ENCODE measurements at regions not wholly inside any gene's neighbourhood (a gene's known extent, or its start where the extent isn't known, plus 50 kb on each side); places are given as distances from the start of the nearest gene placed in this dataset.

DNA sequence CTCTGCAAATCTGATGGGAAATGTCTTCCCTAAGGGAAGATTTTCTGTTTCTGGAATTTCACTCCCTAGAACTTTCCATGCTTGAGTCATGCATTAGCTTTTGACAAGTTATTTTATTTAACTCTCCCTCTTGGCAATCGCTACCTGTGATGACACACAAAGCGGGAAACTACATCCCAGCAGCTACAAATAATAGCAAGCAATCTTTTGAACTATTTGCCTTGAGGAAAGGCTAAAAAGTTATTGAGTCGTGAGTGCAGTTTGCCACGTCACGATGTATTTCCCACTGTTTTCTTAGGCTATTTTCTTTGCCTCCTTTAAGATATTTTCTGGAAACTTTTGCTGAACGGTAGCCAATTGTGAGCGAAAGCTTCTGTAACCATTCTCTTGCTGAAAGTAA, 353.3 kb upstream of the HTR2A start:
- H3K36me3 ChIP-seq (ENCODE audit: control insufficient read depth in 2 of 2, extremely low read depth in 1 of 2, insufficient read depth in 2 of 2, low read length in 2 of 2) = no peaks in the 10 kb centered on the region
- H3K27me3 ChIP-seq (ENCODE audit: control insufficient read depth, extremely low read depth, insufficient read depth, low read length) = no peaks in the 10 kb centered on the region
- no peak overlapping the region for H3K9ac ChIP-seq (ENCODE audit: control insufficient read depth, extremely low read depth, insufficient read depth, low read length)
- no peaks in the 10 kb centered on the region for H3K9me3 ChIP-seq (ENCODE audit: control insufficient read depth, low read depth, low read length)
- no peak overlapping the region for H3K4me3 ChIP-seq (ENCODE audit: control insufficient read depth in 2 of 3, extremely low read depth in 1 of 3, insufficient read depth in 2 of 3, low read depth in 1 of 3, low read length in 3 of 3)
- H3K9me1 ChIP-seq (ENCODE audit: control insufficient read depth, extremely low read depth, insufficient read depth, low read length) = no peaks in the 10 kb centered on the region
- H3K4me2 ChIP-seq (ENCODE audit: control insufficient read depth, extremely low read depth, insufficient read depth, low read depth, low read length) = peak overlapping the region; percentile 37
- H2AFZ ChIP-seq (ENCODE audit: control insufficient read depth, low read length) = peak overlapping the region; percentile 38
- H3K27ac ChIP-seq (ENCODE audit: control insufficient read depth, insufficient read depth, low read length) = no peak overlapping the region
- H3K79me2 ChIP-seq (ENCODE audit: control insufficient read depth, insufficient read depth, low read length) = no peaks in the 10 kb centered on the region
- TF ChIP-seq, protein P1, sequence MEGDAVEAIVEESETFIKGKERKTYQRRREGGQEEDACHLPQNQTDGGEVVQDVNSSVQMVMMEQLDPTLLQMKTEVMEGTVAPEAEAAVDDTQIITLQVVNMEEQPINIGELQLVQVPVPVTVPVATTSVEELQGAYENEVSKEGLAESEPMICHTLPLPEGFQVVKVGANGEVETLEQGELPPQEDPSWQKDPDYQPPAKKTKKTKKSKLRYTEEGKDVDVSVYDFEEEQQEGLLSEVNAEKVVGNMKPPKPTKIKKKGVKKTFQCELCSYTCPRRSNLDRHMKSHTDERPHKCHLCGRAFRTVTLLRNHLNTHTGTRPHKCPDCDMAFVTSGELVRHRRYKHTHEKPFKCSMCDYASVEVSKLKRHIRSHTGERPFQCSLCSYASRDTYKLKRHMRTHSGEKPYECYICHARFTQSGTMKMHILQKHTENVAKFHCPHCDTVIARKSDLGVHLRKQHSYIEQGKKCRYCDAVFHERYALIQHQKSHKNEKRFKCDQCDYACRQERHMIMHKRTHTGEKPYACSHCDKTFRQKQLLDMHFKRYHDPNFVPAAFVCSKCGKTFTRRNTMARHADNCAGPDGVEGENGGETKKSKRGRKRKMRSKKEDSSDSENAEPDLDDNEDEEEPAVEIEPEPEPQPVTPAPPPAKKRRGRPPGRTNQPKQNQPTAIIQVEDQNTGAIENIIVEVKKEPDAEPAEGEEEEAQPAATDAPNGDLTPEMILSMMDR (optimal IDR thresholded peaks at IDR 0.05 in 1 of 3, IDR thresholded peaks at IDR 0.05 in 1 of 3, conservative IDR thresholded peaks at IDR 0.05 in 1 of 3; ENCODE audit: extremely low read depth in 1 of 3, insufficient read depth in 2 of 3, low read length in 3 of 3) = no peak
- no peak for TF ChIP-seq EZH2 (IDR thresholded peaks at IDR 0.05; ENCODE audit: low read length)
- dilution Hi-C loops (cut with MboI; ENCODE audit: extremely low pct_ligation_motif_present, low sequenced_read_pairs) = no loop called here
- H3K4me1 ChIP-seq (ENCODE audit: control insufficient read depth, extremely low read depth, insufficient read depth, low read length) = peaks cover 10% of the 10 kb centered on the region
- DNase-seq (ENCODE audit: low read depth, low spot score) (no peak), FAIRE-seq (peak; percentile 69)
- H4K20me1 ChIP-seq (ENCODE audit: control insufficient read depth, extremely low read depth, insufficient read depth, low read length) = no peaks in the 10 kb centered on the region

DNA sequence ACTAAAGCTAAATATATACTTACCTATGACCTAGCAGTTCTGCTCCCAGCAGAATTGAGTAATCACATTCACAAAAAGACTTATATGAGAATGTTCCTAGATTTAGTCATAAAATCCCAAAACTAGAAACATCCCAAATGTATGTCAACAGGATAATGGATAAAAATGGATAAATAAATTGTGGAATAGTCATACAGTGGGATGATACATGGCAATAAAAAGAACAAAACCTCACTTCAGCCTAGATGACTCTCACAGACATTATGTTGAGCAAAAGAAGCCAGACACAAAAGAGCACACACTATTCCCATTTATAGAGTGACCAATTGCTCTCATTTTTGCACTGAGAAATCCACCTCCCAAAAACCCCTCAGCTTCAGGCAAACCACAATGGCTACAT, 352.4 kb upstream of the HTR2A start:
- H3K4me3 ChIP-seq (ENCODE audit: control insufficient read depth in 2 of 3, extremely low read depth in 1 of 3, insufficient read depth in 2 of 3, low read depth in 1 of 3, low read length in 3 of 3) = no peak overlapping the region
- dilution Hi-C loops (cut with MboI; ENCODE audit: extremely low pct_ligation_motif_present, low sequenced_read_pairs) = no loop called here
- no peak overlapping the region for H3K9ac ChIP-seq (ENCODE audit: control insufficient read depth, extremely low read depth, insufficient read depth, low read length)
- H3K27me3 ChIP-seq (ENCODE audit: control insufficient read depth, extremely low read depth, insufficient read depth, low read length) = no peaks in the 10 kb centered on the region
- no peaks in the 10 kb centered on the region for H3K36me3 ChIP-seq (ENCODE audit: control insufficient read depth in 2 of 2, extremely low read depth in 1 of 2, insufficient read depth in 2 of 2, low read length in 2 of 2)
- no peak for FAIRE-seq
- H4K20me1 ChIP-seq (ENCODE audit: control insufficient read depth, extremely low read depth, insufficient read depth, low read length) = no peaks in the 10 kb centered on the region
- DNase-seq (ENCODE audit: low read depth, low spot score) = no peak
- H2AFZ ChIP-seq (ENCODE audit: control insufficient read depth, low read length) = no peak overlapping the region
- no peak overlapping the region for H3K4me2 ChIP-seq (ENCODE audit: control insufficient read depth, extremely low read depth, insufficient read depth, low read depth, low read length)
- H3K9me3 ChIP-seq (ENCODE audit: control insufficient read depth, low read depth, low read length) = no peaks in the 10 kb centered on the region
- no peak overlapping the region for H3K27ac ChIP-seq (ENCODE audit: control insufficient read depth, insufficient read depth, low read length)
- H3K79me2 ChIP-seq (ENCODE audit: control insufficient read depth, insufficient read depth, low read length) = no peaks in the 10 kb centered on the region
- H3K4me1 ChIP-seq (ENCODE audit: control insufficient read depth, extremely low read depth, insufficient read depth, low read length) = peaks cover 10% of the 10 kb centered on the region
- H3K9me1 ChIP-seq (ENCODE audit: control insufficient read depth, extremely low read depth, insufficient read depth, low read length) = no peaks in the 10 kb centered on the region
- TF ChIP-seq, protein P1 (optimal IDR thresholded peaks at IDR 0.05 in 1 of 3, IDR thresholded peaks at IDR 0.05 in 1 of 3, conservative IDR thresholded peaks at IDR 0.05 in 1 of 3; ENCODE audit: extremely low read depth in 1 of 3, insufficient read depth in 2 of 3, low read length in 3 of 3) = no peak
- no peak for TF ChIP-seq EZH2 (IDR thresholded peaks at IDR 0.05; ENCODE audit: low read length)
